Thyroid gland (tissue), 4 donors: ENCODE measurements at regions not wholly inside any gene's neighbourhood (a gene's known extent, or its start where the extent isn't known, plus 50 kb on each side); places are given as distances from the start of the nearest gene placed in this dataset.

Source experiments
- CTCF ChIP-seq, 6 experiments: fragments of 200-600 bp in 3 of 6; fragments of 450-650 bp in 3 of 6; sonication (generic) in 3 of 6; IDR thresholded peaks; one replicate each; pipeline ENCODE4 v1.5.1; 2016 to 2019; ENCODE audit warnings: antibody characterized with exemption in 6 of 6, mild to moderate bottlenecking in 2 of 6, inconsistent platforms in 1 of 6, moderate library complexity in 1 of 6
- POLR2A ChIP-seq, 2 donors: fragments of 450-650 bp; IDR thresholded peaks; one replicate each; pipeline ENCODE4 v1.6.1; 2017; ENCODE audit warnings: antibody characterized with exemption in 2 of 2, mild to moderate bottlenecking in 2 of 2, moderate library complexity in 1 of 2

GRCh38 chr20:6612606-6612923, 154.9 kb upstream of the BMP2 start:
- TF ChIP-seq CTCF (IDR thresholded peaks at IDR 0.05) (no peak), POLR2A (IDR thresholded peaks at IDR 0.05) (no peak)
